HG02642 (cell line): ENCODE measurements at regions not wholly inside any gene's neighbourhood (a gene's known extent, or its start where the extent isn't known, plus 50 kb on each side); places are given as distances from the start of the nearest gene placed in this dataset.

ENCODE experiments used
- ATAC-seq: cut with Tn5 transposase; IDR thresholded peaks from one replicate; pipeline ENCODE4 v1.9.1; 2021; ENCODE audit warnings: mild to moderate bottlenecking; ENCODE audit not compliant: unreplicated experiment, poor library complexity

- ATAC-seq: no peak
These were observed 109.7 kb downstream of the TMTC3 start for GRCh38 chr12:88251798-88252197.

GRCh38 chr12:88253371-88253978 is 111.4 kb downstream of the TMTC3 start:
- ATAC-seq: no peak

GRCh38 chr12:88255224-88255623 is 113.1 kb downstream of the TMTC3 start:
- ATAC-seq: no peak

DNA sequence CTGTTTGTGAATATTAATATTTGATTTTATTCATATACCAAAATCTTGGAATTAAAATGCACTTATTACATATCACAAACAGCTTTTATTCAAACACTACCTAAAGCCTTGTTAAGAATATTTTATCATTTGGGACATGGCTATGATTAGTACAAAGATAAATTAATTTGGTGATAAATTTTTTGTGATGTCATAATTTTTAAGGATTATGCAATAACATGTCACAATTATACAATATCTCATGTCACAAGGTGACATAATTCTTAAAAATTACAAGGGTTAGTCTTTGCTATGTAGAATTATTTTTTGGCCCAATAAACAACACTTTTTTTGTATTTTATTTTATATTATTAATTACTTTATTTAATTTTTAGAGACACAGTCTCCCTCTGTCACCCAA is 113.7 kb downstream of the TMTC3 start:
- ATAC-seq: no peak

DNA sequence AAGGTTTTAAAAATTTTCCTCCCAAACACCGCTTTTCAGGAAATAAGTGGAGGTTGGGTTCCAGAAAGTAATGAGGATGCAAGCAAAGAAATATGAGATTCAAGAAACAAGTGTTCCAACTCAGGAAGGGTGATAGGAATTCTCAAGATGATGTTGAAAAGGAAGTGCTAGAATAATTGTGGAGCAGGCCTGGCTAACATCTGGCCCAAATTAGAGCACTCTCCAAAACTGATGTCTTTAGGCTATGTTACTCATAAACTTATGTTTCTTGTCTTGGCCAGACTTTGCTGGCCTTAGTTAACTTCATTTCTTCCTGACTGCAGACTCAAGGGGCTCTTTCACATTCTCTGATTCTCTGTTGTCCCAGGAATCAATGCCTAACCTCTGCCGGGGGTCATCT is 116.3 kb downstream of the TMTC3 start:
- no peak for ATAC-seq

DNA sequence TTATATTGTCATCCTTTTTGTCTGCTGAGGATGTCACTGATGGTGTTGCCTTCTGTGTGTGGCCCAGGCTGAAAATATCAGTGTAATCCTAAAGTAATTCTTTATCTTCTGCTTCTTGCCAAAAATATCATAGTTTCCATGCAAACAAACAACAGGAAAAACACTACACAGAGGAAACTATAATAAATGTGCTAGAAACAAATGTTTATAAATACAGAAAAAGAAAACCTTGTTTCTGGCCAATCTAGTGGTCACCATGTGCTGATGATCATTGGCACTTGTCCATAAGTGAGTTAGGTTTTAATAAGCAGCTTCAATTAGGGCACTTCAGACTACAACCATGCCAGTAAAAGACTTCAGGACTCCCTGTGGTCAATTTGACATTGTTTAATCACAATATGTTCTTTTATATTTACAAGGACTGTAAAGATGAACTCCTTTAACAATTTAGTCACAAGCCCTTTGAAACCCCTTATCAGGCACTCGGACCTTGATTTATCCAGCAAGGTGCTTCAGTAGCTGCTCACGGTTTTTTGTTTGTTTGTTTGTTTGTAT is 124.8 kb downstream of the TMTC3 start:
- no peak for ATAC-seq

DNA sequence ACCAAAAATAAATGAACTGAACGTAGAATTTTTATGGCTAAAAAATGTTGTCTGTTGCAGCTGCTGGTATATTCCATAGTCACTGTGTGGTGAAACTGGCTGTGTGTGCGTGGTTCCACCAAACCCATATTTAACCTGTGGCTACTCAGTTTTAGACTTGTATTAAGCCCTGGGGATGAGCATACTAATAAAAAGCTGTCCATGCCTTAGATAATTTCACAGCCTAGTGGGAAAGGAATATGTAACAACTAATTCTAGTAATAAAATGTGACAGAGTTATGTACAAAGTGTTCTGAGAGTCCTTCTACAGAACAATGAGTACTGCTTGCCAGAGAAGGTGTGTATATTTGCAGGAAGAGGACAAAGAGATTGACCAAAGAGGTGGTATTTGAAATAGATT is 125.5 kb downstream of the TMTC3 start:
- ATAC-seq: no peak

GRCh38 chr12:88272456-88272855 is 130.3 kb downstream of the TMTC3 start:
- no peak for ATAC-seq

- no peak for ATAC-seq
These were observed 131.3 kb downstream of the TMTC3 start for GRCh38 chr12:88273450-88273849.

- no peak for ATAC-seq
These were observed 131.8 kb downstream of the TMTC3 start for GRCh38 chr12:88273875-88274274.

GRCh38 chr12:88291498-88292131 is 149.5 kb downstream of the TMTC3 start:
- ATAC-seq: no peak

DNA sequence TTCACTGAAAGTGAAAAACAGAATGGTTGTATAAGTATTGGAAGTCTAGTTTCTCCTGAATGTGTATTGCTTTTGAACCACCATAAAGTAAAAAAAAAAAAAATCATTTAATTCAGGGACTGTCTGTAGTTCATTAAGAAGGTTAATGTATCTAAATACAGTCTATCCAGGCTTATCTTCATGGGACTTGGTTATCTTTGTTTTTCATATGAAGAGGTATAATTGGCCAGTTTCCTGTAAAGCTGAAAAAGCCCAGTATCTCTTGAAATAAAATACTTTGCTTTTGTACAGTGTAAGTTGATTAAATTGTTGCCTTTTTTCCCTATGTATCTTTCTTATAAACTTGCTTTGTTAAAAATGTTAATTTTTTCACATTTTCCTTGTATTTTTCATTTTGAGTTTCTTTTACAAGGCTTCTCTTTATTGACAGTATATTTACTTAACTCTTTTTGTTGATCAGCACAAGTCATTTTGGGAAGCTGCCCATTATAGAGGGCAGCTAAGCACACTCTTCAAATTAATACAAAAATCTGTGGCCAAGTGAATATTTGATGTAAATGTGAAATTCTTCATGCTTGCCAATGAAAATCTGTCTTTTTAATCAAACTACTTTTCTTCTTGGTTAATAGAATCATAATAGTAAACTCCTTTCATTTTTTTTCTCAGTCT is 156.0 kb downstream of the TMTC3 start:
- no peak for ATAC-seq

GRCh38 chr12:88298761-88299242 is 156.7 kb downstream of the TMTC3 start:
- no peak for ATAC-seq

GRCh38 chr12:88299567-88300101 is 157.5 kb downstream of the TMTC3 start:
- ATAC-seq: peak; percentile 96

- ATAC-seq: no peak
These were observed 158.8 kb downstream of the TMTC3 start for GRCh38 chr12:88300931-88301330.

DNA sequence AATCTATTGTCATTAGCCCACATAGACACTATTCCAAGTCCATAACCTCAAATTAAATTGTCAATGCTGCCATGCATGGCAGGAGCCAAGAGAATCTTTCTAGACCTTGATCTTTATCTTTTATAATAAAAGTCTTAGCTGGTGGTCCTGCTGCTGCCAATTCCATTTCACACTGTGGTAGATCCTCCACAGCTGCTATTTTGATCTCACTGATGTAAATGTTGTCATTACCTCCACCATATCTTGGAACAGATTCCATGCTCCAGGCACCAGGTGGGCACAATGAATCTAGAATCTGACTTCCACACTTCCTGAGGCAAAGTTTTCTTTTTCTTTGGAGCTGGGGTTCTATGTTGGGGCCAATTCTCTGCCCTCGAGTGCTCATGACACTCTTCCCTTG is 161.2 kb downstream of the TMTC3 start:
- ATAC-seq: no peak

GRCh38 chr12:88305254-88305890 is 163.3 kb downstream of the TMTC3 start:
- ATAC-seq: no peak

- no peak for ATAC-seq
These were observed 164.5 kb downstream of the TMTC3 start for GRCh38 chr12:88306471-88307069.

GRCh38 chr12:88307961-88308360 is 165.9 kb downstream of the TMTC3 start:
- no peak for ATAC-seq

DNA sequence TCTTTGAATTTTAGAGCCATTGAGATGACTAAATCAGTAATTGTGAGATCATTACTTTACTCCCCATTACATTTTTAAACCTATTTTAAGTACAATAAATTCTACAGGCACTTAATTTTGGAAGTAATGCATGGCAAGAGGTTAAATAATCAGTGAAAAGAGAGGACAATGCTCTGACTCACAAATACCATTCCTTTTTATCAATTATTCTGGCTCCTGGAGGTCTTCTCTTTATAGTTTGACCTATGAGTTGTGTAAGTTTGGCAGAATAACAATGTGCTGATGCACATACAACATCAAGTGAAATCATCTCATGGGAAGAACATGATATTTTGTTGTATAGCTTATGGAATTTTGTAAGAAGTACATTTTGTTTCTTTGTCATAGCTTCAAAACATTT is 166.7 kb downstream of the TMTC3 start:
- ATAC-seq: no peak
